HG03442 (cell line): ENCODE measurements at regions not wholly inside any gene's neighbourhood (a gene's known extent, or its start where the extent isn't known, plus 50 kb on each side); places are given as distances from the start of the nearest gene placed in this dataset.
"Not testable (repeated sequence)": the region's sequence is repeated elsewhere in the genome, so short reads cannot be mapped to it uniquely, and the experiment has no call there.

ENCODE experiments used
- ATAC-seq: cut with Tn5 transposase; IDR thresholded peaks from one replicate; pipeline ENCODE4 v1.9.1; 2021; ENCODE audit warnings: mild to moderate bottlenecking, moderate library complexity; ENCODE audit not compliant: unreplicated experiment

GRCh38 chr15:88994286-88994685, 81.1 kb upstream of the MFGE8 start:
- ATAC-seq = no peak

GRCh38 chr15:88995449-88995848, 82.3 kb upstream of the MFGE8 start:
- no peak for ATAC-seq

GRCh38 chr15:88997531-88997930, 84.4 kb upstream of the MFGE8 start:
- ATAC-seq = no peak

GRCh38 chr15:88998980-88999713, 86.0 kb upstream of the MFGE8 start:
- no peak for ATAC-seq

- not testable (repeated sequence) for ATAC-seq
Observed at GRCh38 chr15:89001708-89002275, 86.5 kb upstream of the ABHD2 start.

GRCh38 chr15:89002281-89002761, 85.9 kb upstream of the ABHD2 start:
- ATAC-seq = peak; percentile 81

- peak; percentile 10 for ATAC-seq
Observed at GRCh38 chr15:89002830-89003229, 85.4 kb upstream of the ABHD2 start.

GRCh38 chr15:89003865-89004725, 84.2 kb upstream of the ABHD2 start:
- ATAC-seq = no peak

- ATAC-seq = no peak
Observed at GRCh38 chr15:89004726-89005030, 83.6 kb upstream of the ABHD2 start.

- not testable (repeated sequence) for ATAC-seq
Observed at GRCh38 chr15:89007527-89007926, 80.7 kb upstream of the ABHD2 start.

GRCh38 chr15:89007989-89008388, 80.3 kb upstream of the ABHD2 start:
- ATAC-seq = no peak

- ATAC-seq = no peak
Observed at GRCh38 chr15:89009080-89009479, 79.2 kb upstream of the ABHD2 start.

GRCh38 chr15:89015412-89016097, 72.7 kb upstream of the ABHD2 start:
- ATAC-seq = no peak

GRCh38 chr15:89016549-89017041, 71.7 kb upstream of the ABHD2 start:
- no peak for ATAC-seq

GRCh38 chr15:89017370-89018066, 70.7 kb upstream of the ABHD2 start:
- peak; percentile 59 for ATAC-seq

GRCh38 chr15:89018207-89018606, 70.0 kb upstream of the ABHD2 start:
- ATAC-seq = no peak

- no peak for ATAC-seq
Observed at GRCh38 chr15:89019436-89019835, 68.8 kb upstream of the ABHD2 start.

- ATAC-seq = no peak
Observed at GRCh38 chr15:89021224-89021623, 67.0 kb upstream of the ABHD2 start.

GRCh38 chr15:89021886-89022285, 66.4 kb upstream of the ABHD2 start:
- not testable (repeated sequence) for ATAC-seq

- no peak for ATAC-seq
Observed at GRCh38 chr15:89023311-89023961, 64.8 kb upstream of the ABHD2 start.
